RWPE1 (cell line): ENCODE measurements at regions not wholly inside any gene's neighbourhood (a gene's known extent, or its start where the extent isn't known, plus 50 kb on each side); places are given as distances from the start of the nearest gene placed in this dataset.
"Not testable (repeated sequence)": the region's sequence is repeated elsewhere in the genome, so short reads cannot be mapped to it uniquely, and the experiment has no call there.

Experiments
- CTCF ChIA-PET: fragments of 350-600 bp; sonication (Branson Sonifier 250); formaldehyde crosslinking; extraction: SDS; loops from one replicate; lab custom pipeline; 2021; lab: Yijun Ruan, JAX
- POLR2A ChIA-PET: fragments of 400-600 bp; formaldehyde crosslinking; extraction: SDS; loops from one replicate; lab custom pipeline; 2020; ENCODE audit warnings: antibody characterized with exemption; ENCODE audit not compliant: low non-redundant PET; lab: Yijun Ruan, JAX
- DNase-seq: peaks from one replicate; pipeline ENCODE4 v3.0.0; 2012; ENCODE audit warnings: low spot score
- H3K27ac ChIP-seq: fragments of 450-650 bp; 2 replicates; pipeline ENCODE4 v1.5.1; 2017
- TF ChIP-seq, protein P1 (sequence below): fragments of 450-650 bp; conservative IDR thresholded peaks from 2 replicates; pipeline ENCODE4 v1.5.1; 2017; ENCODE audit warnings: low read depth, mild to moderate bottlenecking

GRCh38 chr4:163726641-163727040 lies 232.2 kb downstream of the TMA16 start:
- DNase-seq = no peak
- ChIA-PET POLR2A (no interaction called here), CTCF (interaction anchor here (0.6 kb wide), 1 partner anchor 160 kb away, joined by 3 read pairs; no protein-coding TSS in a partner anchor)
- TF ChIP-seq, protein P1, sequence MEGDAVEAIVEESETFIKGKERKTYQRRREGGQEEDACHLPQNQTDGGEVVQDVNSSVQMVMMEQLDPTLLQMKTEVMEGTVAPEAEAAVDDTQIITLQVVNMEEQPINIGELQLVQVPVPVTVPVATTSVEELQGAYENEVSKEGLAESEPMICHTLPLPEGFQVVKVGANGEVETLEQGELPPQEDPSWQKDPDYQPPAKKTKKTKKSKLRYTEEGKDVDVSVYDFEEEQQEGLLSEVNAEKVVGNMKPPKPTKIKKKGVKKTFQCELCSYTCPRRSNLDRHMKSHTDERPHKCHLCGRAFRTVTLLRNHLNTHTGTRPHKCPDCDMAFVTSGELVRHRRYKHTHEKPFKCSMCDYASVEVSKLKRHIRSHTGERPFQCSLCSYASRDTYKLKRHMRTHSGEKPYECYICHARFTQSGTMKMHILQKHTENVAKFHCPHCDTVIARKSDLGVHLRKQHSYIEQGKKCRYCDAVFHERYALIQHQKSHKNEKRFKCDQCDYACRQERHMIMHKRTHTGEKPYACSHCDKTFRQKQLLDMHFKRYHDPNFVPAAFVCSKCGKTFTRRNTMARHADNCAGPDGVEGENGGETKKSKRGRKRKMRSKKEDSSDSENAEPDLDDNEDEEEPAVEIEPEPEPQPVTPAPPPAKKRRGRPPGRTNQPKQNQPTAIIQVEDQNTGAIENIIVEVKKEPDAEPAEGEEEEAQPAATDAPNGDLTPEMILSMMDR = no peak
- no peak overlapping the region for H3K27ac ChIP-seq

- ChIA-PET POLR2A (no interaction called here), CTCF (no interaction called here)
- TF ChIP-seq, protein P1 = no peak
- no peak overlapping the region for H3K27ac ChIP-seq
- no peak for DNase-seq
Measured at GRCh38 chr4:163731071-163731470, 236.6 kb downstream of the TMA16 start.

DNA sequence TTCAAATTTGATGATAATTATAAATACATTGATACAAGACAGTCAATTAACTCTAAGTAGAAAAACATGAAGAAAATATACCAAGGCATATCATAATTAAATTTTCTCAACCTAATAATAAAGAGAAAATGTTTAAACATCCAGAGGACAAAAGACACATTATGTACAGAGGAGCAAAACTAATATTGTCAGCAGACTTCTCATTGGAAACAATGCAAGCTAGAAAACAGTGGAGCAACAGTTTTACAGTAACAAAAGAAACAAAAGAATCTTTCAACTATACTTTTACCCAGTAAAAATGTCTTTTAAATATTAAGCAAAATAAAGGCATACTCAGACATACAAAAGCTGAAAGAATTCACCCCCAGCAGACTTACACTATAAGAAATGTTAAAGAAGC lies 238.0 kb downstream of the TMA16 start:
- no peak overlapping the region for H3K27ac ChIP-seq
- TF ChIP-seq, protein P1 = no peak
- POLR2A ChIA-PET = no interaction called here
- CTCF ChIA-PET = interaction anchor here (0.6 kb wide), 1 partner anchor 19 kb away, joined by 3 read pairs; no protein-coding TSS in a partner anchor
- no peak for DNase-seq

GRCh38 chr4:163736876-163737275 lies 242.4 kb downstream of the TMA16 start:
- TF ChIP-seq, protein P1 = no peak
- CTCF ChIA-PET = interaction anchor here (0.6 kb wide), 1 partner anchor 1244 kb away, joined by 7 read pairs; no protein-coding TSS in a partner anchor

GRCh38 chr4:163737846-163738245 lies 243.4 kb downstream of the TMA16 start:
- POLR2A ChIA-PET, DNase-seq, H3K27ac ChIP-seq: not testable (repeated sequence)
- CTCF ChIA-PET = interaction anchor here (0.7 kb wide), 1 partner anchor 1152 kb away, joined by 3 read pairs; no protein-coding TSS in a partner anchor

More at GRCh38 chr4:163736876-163737275, 242.4 kb downstream of the TMA16 start:
- DNase-seq = no peak
- POLR2A ChIA-PET = no interaction called here
- H3K27ac ChIP-seq = no peak overlapping the region

DNA sequence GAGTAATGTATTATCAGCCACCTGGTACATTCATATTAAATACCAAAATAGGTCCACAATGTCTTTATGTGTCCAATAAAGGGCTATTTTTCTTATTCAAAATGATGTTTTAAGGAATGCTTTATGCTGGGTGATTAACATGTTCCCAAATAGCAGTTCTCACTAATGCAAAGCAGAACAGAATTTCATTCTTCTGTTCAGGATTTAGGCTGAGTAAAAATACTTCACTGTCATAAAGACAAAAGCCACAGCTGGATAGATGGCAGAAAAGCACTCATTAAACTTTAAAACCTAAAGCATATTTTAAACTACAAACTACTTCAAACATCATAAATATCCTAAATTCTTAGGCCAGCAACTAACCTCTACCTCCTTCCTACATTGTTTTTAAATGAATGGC lies 244.0 kb downstream of the TMA16 start:
- DNase-seq = no peak
- ChIA-PET CTCF (interaction anchor here (0.6 to 0.7 kb wide), 3 partner anchors 163 to 1153 kb away, joined by 3 to 4 read pairs (median 3); no protein-coding TSS in a partner anchor), POLR2A (no interaction called here)
- no peak overlapping the region for H3K27ac ChIP-seq
- TF ChIP-seq, protein P1 = no peak

GRCh38 chr4:163744861-163745260 lies 250.4 kb downstream of the TMA16 start:
- POLR2A ChIA-PET = no interaction called here
- no peak for DNase-seq
- TF ChIP-seq, protein P1 = no peak
- no peak overlapping the region for H3K27ac ChIP-seq
- CTCF ChIA-PET = interaction anchor here (0.5 kb wide), 1 partner anchor 1071 kb away, joined by 3 read pairs; no protein-coding TSS in a partner anchor
